Occipital lobe (tissue), 1 donor: ENCODE measurements at regions not wholly inside any gene's neighbourhood (a gene's known extent, or its start where the extent isn't known, plus 50 kb on each side); places are given as distances from the start of the nearest gene placed in this dataset.

ENCODE experiments used
- DNase-seq: peaks from one replicate; lab custom pipeline; 2025; lab: John Stamatoyannopoulos, UW

DNA sequence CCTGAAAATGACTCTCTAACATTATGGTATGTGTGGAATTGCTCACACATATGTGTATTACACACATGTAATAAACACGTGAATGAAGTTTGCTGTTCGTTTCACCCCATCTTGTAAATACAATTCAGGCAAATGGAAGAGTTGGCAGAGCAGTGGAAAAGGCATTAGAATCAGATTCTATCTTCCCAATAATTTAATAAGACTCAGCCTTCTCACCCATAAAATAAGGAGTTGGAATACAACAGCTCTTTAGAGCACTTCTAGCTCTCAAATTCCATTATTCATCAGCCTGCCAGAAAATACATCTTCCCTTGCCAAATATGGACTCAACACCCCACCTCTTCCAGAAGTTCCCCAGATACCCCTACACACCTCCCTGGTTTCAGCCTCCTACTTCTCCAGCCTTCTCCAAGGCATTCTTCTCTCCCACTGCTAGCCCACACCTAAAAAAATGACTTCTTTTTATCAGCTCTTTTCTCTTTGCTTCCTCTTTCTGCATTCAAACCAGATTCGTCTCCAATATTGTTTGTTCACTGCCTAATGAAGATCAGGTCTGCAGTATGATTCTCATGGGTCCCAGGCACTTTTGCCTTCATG, 66.2 kb upstream of the DYRK2 start:
- DNase-seq, result no peak

DNA sequence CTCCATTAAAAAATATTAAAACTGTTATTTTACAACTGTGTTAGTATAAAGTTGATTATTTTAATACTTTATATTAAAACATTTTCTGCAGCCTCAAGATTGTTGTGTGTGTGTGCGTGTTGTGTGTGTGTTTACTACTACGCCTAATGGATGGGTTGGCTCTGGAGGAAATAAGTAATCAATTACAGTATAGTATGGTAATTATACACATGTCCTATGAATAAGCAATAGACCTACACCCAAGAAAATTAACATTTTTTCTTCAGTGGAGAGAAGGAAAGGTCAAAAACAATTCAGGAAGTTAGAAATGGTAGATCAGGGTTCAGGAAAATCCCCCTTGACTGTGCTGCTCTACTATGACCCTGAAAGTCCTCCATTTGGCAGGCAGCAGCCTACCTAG, 65.7 kb upstream of the DYRK2 start:
- DNase-seq, result no peak

DNA sequence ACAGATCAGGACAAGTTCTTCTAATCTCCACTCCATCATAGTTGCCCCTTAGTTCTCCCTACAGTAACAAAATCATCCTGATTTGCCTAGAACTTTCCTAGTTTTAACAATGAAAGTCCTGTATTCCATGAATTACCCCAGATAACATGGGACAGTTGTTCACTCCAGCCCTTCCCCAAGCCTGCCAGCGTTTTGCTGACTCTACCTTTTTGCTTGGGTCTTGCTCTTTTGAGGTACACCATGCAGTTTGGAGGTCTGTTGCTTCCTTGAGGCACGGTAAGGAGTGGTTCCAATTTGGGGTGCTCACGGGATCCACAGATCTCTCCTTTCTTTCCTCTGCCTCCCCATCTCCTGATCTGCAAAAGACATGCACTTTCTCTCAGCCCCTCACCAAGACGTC, 61.6 kb upstream of the DYRK2 start:
- no peak for DNase-seq

DNA sequence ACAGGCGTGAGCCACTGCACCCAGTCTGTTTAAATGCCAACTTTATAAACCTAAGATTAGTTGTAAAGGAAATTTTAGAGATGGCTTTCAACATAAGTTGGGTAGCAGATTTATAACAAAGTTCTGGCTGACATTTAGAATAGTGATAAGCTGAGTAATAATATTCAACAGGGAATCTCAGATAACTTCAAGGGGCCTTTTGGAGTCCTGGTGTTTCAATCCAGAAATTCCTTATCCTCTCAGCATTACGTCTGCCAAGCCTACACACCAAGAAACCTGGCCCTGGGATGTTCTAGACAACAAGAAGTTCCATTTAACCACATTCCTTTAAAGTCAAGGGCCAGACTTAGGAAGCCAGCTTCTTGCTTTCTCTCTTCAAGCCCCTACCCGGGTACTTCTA, 59.5 kb upstream of the DYRK2 start:
- no peak for DNase-seq

DNA sequence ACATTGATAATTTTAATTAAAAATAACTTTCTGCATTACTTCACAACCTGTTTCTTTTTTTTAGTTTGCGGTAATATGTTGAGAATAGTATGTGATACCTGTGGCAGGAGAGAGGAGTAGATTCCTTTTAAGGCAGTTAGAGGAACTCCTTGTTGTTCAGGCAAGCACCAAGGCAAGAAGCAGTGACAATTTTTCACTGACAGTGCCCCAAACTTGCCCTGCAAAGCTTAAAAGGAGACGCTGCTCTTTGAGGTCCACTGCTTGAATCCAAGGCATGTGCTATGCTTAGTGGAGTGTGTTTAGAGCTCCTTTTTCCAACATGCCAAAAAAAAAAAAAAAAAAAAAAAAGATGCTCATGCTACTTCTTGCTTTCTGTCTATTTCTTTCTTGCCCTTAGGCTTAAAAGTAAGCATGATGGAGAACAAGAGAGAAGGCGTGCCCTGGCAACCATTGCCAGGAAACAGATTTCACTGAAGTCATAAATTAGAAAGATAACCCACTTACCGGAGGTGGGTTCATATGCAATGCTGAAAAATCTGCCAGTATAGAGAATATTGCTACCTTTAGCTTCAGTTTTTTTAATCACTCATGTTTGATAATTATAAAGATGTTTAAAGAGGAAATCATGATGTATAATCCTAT, 58.3 kb upstream of the DYRK2 start:
- DNase-seq, result no peak

DNA sequence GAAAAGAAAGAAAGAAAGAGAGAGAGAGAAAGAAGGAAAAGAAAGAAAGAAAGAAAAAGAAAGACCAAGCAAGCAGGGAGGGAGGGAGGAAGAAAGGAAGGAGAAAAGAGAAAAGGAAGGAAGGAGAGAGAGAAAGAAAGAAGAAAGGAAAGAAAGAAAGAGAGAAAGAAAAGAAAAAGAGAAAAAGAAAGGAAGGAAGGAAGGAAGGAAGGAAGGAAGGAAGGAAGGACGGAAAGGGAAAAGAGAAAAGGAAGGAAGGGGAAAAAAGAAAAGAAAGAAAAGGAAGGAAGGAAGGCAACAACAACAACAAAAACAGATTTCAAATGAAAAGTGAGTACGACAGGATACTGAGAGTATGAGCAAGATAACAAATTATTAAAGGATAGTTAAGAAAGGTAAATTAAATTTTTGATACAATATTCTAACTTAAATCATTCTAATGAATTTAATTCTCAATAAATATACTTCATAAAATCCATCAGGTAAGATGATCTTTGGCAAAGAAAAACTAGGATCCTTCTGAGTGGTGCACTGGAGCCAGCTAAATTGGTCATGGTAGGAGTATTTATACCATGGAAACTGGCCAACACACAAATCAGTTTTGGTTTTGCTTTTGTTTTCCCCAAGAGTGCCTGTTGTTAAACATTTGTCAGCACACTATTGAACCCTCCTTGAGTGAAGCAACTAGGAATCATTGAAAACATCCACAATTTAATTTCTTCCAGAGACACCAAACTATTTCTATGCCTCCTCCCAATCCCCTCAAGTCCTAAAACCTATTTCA, 56.1 kb upstream of the DYRK2 start:
- DNase-seq, result no peak

DNA sequence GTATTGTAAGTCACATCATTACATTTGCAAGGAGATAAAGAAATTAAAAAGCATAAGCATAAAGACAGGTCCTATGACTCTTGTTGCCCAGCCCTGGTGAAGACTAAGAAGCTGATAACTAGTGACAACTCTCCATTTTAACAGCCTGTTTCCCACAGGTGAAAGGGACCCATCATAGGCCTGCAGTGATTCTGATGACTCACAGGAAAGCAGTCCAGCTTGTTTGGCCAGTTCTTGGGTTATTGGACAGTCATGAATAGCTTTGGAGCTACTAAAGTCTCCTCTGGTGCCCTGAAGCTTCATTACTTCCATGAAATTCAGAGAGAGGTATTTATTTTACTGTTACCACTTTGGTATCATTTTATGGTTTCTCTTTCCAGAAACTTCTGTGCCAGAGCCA, 55.5 kb upstream of the DYRK2 start:
- no peak for DNase-seq

DNA sequence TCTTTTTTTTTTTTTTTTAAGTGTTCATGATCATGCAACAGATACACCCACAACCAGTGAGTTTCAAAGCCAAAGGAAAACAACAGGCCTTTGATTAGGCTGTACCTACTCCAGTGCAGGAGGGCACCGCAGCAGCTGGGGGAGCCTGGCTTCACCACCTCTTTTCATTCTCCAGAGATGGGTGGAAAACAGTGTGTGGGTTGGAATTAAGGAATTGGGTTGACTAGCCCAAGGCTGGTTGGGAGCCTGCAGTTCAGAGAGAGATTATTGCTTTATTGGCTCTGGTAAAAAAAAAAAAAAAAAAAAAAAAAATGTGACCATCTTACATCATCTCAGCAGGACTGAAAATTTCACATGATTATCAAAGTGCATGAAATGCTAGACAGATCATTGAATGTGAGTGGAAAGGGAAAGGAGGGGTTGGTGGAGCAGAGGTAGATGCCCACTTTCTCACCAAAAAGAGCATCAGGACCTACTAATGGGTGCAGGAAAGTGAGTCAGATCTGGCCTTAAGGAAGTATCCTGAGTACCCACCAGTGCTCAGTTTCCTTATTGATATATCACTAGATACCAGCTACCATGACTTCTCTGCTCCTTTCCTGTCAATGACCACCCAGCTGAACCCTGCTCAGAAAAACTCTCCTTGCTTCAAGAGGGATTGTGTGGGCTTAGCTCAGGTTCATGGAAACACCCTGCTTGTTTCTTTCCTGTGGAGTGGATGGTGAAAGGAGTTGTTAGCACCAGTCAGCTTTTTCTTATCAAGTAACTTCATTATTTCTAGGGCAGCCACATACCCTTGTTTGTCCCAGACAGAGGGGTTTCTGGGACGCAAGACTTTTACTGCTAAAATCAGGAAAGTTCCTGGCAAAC, 54.8 kb upstream of the DYRK2 start:
- DNase-seq, result no peak

DNA sequence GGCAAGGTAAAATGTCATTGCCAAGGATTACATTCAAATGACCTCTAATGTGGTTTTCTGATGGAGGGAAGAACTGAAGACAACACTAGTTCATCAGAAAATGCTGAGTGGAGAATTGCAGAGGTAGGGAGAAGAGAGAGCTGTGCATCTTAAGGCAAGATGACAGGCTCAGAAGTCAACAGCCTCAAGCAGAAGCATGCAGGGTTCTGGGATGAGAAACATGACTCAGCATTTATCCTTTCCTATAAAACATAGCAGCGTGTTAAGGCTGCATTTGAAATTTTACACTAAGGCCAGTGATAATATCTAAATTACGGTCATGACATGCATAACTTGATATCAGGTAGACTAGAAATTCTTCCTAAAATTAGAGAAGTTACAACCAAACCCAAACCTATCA, 53.7 kb upstream of the DYRK2 start:
- DNase-seq, result no peak

DNA sequence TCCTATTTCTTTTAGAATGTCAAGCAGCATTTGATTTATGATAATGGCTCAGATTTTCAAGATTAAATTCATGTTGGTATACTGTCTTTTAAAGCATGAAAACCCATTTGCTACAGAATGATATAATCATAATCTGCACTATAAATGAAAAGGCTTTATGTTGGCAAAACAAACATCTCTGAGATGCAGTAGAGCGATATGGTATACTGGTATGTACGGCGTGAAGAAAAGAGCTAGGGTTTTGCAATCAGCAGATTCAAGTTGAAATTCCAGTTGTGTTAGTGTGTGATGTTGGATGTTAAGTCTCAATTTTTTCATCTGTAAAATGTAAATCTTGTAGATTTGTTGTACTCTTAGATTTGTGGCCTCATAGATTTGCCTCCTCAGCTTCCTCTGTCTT, 53.2 kb upstream of the DYRK2 start:
- no peak for DNase-seq

DNA sequence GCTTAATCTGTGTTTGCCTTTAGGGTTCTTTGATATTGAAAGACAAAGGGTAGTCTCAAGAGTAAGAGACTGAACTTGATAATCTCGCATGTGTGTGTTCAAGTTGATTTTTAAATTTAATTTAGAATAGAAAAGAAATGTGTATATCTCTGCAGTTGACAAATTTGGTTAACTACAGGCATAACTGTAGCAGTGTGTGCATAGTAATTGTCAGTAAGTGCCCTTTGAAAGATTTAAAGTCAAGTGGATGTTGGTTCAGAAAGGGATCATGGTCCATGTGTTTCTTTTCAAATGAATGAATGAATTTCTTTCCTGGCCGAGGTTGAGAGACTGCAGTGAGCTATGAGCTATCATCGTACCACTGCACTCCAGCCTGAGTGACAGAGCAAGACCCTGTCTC, 49.9 kb upstream of the DYRK2 start:
- no peak for DNase-seq
